ENCODE measurements at regions not wholly inside any gene's neighbourhood (a gene's known extent, or its start where the extent isn't known, plus 50 kb on each side); places are given as distances from the start of the nearest gene placed in this dataset.

GRCh38 chr11:60633645-60634044 lies 65.8 kb upstream of the MS4A8 start:
- Histone ChIP-seq H3K4me1 (no peaks in the 10 kb centered on the region), H3K36me3 (no peaks in the 10 kb centered on the region), H3K27me3 (no peaks in the 10 kb centered on the region), H3K9me3 (no peaks in the 10 kb centered on the region), H3K4me3 (replicated peaks in 1 of 3) (no peak overlapping the region), H3K27ac (no peak overlapping the region)
- 70 to 85% methylated on average over 1 of the region's 1 CpG for WGBS, 2 donors
- no peak for TF ChIP-seq POLR2A (IDR thresholded peaks at IDR 0.05)
- no peak for TF ChIP-seq CTCF (IDR thresholded peaks at IDR 0.05)
- no peak for DNase-seq
- intact Hi-C loops (cut with DNase I): no loop called here

- Histone ChIP-seq H3K27me3 (no peaks in the 10 kb centered on the region), H3K27ac (no peak overlapping the region), H3K4me1 (no peaks in the 10 kb centered on the region), H3K36me3 (no peaks in the 10 kb centered on the region), H3K9me3 (no peaks in the 10 kb centered on the region), H3K4me3 (replicated peaks in 1 of 3) (no peak overlapping the region)
- intact Hi-C loops (cut with DNase I): no loop called here
- no peak for DNase-seq
- no peak for TF ChIP-seq CTCF (IDR thresholded peaks at IDR 0.05)
- no peak for TF ChIP-seq POLR2A (IDR thresholded peaks at IDR 0.05)
- 28 to 33% methylated on average over 2 of the region's 2 CpGs for WGBS, 2 donors
Measured at GRCh38 chr11:60634126-60634525, 65.3 kb upstream of the MS4A8 start.

DNA sequence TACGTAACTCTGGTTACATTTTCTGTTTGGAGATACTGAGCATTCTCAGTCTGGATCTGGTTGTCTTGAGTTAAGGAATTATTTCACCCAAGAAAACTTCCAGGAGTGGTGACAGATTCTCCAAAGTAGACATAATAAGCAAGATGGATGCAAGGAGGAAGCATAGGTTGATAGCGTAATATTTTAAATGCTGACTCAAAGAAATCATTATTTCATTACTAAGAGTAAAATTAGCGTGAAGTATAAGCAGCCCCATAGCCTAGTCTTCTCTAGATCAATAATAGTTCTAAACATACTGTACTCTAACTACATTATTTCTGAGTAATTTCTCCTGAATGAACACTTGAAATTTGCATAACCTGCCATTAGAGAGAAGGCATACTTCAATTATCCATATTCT lies 57.5 kb upstream of the MS4A8 start:
- WGBS, 2 donors: 89 to 96% methylated on average over 3 of the region's 3 CpGs
- Histone ChIP-seq H3K36me3 (no peaks in the 10 kb centered on the region), H3K4me3 (replicated peaks in 1 of 3) (no peak overlapping the region), H3K4me1 (no peaks in the 10 kb centered on the region), H3K27ac (no peak overlapping the region), H3K27me3 (no peaks in the 10 kb centered on the region), H3K9me3 (no peaks in the 10 kb centered on the region)
- no peak for TF ChIP-seq POLR2A (IDR thresholded peaks at IDR 0.05)
- no peak for TF ChIP-seq CTCF (IDR thresholded peaks at IDR 0.05)
- no peak for DNase-seq
- intact Hi-C loops (cut with DNase I): no loop called here

- Histone ChIP-seq H3K36me3 (no peaks in the 10 kb centered on the region), H3K4me3 (replicated peaks in 1 of 3) (no peak overlapping the region), H3K9me3 (no peaks in the 10 kb centered on the region), H3K4me1 (no peaks in the 10 kb centered on the region), H3K27me3 (no peaks in the 10 kb centered on the region), H3K27ac (no peak overlapping the region)
- intact Hi-C loops (cut with DNase I): no loop called here
- DNase-seq: no peak
- TF ChIP-seq POLR2A (IDR thresholded peaks at IDR 0.05) (no peak), CTCF (IDR thresholded peaks at IDR 0.05) (no peak)
- 68 to 70% methylated on average over 16 of the region's 28 CpGs for WGBS, 2 donors
Measured at GRCh38 chr11:60647087-60647486, 52.3 kb upstream of the MS4A8 start.

Data from thyroid gland (tissue), 4 donors.